ENCODE measurements at regions not wholly inside any gene's neighbourhood (a gene's known extent, or its start where the extent isn't known, plus 50 kb on each side); places are given as distances from the start of the nearest gene placed in this dataset.

DNA sequence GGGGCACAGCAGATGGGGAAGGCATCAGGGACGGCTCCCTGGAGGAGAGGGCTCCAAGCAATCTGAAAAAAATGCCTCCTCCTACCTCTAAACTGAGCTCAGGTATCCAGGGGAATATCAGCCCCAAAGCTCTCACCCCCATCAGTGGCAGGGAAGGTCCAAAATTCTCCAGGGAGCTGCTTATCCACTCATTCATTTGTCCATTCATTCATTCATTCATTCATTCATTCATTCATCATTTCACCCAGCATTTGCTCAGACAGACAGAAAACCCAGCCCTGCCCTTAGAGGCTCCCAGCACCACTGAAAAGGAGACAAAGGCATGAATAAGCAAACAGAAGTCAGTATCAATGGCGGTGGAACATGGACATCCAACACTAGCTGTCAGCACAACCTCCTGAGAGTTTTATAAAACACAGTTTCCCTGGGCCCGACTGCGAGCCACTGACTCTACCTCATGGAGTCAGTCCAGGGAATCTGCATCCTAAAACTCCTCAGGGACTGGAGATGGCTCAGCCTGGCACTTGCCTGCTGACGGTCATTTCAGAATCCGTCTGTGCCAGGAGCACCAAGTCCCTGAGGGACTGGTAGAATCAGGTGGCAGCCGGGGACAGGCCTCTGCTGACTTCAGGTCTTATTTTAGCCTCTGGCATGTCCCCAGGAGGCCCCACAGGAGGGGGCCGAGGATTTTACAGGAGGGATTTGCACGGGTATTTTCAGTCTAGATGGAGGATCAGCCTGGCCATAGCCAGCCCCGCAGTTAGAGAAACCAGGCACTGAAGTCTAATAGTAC lies 164.6 kb downstream of the MN1 start:
- no peak for DNase-seq

DNA sequence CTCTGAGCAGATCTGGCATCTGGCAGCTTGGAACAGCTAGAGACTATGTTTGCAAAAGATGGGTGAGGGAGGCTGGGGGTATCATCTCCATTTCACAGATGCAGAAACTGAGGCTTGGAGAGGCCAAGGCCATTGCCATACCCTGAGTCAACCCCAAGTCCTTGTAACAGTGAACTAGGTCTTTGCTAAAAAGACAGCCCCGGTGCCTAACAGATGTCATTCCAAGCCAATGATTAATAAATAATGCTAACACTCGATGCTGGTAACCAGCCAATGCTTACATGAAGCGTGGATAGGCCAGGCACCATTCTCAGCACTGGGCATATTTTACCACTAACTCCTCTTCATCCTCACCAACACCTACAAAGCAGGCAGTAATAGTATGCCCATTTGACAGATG lies 164.0 kb downstream of the MN1 start:
- DNase-seq: no peak

DNA sequence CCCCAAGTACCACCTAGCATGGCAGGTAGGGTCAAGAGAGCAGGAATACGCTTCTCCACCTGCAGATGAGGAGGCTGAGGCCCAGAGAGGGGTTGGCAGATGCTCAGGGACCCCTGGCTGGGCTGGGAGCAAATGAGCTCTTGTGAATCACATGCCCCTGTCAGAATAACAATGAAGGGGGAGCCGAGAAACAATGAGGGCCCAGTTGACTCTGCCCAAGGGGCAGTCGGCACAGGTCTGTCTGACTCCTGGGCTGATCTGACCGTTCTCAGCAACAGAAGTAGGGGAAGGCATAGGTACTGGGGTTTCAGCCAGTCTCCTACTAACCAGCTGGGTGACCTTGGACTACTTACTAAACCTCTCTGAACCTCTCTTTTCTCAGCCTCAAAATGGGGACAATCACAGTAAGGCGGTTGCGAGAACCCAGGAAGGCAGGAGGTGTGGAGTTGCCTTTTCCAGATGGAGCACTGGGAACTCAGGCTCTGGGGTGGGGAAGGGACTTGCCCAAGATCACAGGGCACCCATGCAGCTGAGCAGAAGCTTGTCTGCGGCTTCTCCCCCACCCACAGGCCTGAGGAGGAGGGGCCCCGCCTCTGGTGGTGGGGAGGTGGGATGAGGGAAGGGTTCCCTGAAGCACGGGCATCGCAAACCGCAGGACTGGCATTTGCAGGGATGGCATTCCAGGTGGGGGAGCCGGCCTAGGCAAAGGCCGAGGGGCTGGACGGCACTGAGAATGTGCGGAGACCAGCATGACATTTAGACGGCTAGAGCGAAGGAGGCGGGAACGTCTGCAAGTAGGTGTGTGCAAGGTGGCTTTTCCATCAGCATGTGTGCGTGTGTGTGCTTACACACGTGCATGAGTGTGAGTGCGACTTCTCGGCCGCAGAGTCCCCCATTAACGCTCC lies 163.0 kb downstream of the MN1 start:
- DNase-seq: no peak

DNA sequence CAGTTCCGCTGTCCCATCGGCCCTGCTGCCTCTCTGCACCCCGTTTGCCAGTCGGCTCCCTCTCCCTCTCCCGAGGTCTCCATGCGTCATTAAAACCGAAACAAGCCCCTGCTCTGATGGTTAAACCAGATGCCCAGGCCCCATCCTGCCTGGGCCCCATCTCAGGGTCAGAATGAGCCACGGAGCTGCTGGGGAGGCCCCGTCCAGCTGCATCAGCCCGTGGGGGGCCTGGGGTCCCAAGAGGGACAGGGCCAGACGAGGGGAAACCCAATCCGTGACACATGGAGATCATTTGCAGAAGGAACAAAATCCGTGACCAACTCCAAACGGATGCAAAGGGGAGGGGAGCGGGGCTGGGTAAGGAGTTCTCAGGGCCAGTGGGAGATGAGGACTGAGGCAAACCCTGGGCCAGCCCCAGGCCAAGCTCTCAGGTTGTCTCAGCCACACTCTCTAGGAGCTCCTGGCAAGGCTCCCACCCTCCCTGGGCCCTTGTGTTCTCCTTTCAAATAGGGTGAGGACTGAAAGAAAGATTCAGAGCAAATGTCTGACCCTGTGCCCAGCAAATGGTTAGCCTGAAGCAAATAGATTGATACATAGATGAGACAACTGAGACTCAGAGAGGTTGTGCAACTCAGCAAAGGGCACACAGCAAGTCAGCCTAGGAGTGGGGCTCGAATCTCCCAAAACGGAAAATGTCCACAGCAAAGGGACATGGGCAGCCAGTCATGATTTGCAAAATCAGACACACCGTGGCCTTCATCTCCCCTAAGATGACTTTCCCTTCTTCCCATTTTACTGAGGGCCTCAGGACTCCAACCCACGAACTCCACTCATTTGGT lies 162.1 kb downstream of the MN1 start:
- no peak for DNase-seq

DNA sequence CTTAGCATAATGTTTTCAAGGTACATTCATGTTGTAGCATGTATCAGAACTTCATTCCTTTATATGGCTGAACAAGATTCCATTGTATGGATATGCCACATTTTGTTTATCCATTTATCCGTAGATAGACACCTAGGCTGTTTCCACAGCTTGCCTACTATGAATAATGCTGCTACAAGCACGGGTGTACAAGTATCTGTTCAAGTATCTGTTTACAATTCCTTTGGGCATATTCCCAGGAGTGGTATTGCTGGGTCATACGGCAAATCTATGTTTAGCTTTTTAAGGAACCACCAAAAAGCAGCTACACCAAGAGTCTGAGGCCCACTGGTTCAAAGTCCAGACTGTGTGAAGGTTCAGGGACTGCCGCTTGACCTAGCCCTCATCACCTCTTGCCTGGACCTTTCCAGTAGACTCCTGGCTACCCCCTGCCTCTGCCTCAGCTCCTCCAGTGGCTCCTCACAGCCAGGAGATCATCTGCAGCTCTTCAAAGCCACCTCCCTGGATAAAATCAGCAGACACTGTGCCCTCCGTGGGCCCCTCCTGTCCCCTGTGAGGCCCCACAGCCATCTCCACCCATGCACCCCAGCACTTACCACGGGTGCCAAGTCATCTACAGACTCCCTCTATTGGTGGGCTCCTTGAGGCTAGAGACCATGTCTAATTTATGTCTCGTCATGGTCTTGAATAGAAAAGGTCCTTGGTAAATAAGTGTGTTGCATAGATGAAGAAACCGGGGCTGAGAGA lies 160.3 kb downstream of the MN1 start:
- no peak for DNase-seq

DNA sequence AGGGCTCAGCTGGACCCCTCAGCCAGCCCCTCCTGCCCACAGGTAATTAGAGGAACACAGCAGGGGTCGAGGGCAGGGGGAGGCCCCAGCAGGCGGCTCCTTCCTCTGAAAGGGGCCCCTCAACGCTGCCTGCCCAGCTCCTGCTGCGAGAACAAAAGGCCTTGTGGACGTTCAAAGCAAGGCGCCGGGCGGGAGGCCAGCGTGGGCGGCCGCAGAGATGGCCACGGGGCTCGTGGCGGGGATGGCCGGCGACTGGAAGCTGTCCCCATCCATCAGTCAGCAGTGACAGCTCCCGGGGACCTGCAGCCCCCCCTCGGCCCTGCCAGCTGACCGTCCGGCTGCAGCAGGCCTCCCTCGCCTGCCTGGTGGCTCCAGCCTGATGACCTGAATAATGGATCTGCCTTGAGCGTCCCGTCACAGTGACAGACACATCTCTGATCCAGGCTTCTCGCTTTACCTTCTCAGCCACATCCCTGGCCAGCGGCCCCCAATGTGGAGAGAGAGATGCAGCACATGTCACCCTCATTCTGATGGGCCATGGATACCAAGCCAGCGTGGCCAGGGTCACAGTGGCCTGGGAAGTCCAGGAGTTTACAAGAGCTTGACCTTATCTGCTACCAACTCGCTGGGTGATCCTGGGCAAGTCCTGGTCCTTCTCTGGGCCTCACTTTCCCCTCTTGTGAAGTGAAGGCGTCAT lies 159.3 kb downstream of the MN1 start:
- DNase-seq: no peak

DNA sequence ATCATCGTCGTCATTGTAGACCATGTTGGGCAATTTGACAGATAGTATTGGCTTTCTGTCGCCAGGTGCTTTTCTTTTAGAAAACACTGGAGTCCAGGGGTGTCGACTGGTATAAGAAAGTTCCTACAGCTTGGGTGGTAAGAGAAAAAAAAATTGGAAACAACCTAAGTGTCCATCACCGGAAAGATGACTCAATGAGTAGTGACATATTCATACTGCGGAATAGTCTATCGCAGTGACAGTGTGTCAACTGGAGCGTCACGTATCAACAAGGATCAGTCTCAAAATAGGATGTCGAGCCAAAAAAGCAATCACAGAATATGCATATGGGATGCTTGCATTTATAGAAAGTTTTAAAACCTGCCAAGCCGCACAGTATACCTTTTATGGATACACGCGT lies 157.6 kb downstream of the MN1 start:
- DNase-seq: no peak

DNA sequence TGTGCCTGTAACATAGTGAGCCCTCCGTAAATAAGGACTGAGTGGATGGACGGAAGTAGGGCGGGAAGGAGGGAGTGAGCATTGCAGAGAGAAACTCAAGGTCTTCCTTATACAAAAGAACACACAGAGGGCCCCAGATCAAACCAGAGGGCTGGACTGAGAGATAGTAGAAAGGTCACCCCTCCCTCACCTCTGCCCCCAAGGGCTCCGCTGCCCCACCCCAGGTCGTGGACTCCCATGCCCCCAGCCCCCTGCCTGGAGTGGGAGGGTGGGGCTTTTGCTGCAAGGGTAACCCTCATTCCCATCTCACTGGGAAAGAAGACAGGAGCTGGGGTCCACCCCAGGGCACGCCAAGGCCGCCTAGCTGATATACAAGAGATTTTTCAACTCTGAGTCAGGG lies 157.0 kb downstream of the MN1 start:
- no peak for DNase-seq

DNA sequence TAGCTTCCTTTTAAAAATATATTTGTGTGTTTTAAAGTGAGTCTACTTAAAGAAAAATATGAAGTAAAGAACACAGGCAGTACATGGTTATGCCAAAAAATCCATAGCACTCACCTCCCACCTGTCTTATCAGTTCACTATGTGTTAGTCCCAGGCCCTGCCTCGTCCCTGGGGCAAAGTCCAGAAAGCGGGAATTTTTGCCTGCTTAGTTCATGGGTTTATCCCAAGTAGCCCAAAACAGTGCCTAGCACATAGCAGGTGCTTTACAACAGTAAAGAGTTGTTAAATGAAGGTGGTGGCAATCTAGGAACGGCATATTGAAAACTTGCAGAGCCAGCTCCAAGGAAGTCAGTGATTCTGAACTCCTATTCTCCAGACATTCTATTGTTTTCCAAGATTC lies 154.0 kb downstream of the MN1 start:
- DNase-seq: no peak

DNA sequence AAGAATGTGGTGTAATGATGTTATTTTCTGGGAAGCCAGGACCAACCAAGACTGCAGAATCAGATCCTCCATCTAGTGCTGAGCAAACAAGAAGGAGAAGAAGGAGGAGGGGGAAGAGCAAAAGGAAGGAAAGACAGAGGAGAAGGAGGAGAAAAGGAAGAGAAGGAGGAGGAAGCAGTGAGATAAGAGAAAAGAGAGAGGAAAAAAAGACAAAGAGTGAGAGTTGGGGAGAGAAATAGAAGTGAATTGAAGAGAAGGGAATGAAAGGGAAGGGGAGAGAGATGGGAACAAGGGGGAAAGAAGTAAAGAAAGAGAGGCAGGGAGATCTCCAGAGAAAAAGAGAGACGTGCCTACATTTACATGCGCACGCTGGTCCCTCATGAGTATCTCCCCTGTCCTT lies 153.5 kb downstream of the MN1 start:
- no peak for DNase-seq

DNA sequence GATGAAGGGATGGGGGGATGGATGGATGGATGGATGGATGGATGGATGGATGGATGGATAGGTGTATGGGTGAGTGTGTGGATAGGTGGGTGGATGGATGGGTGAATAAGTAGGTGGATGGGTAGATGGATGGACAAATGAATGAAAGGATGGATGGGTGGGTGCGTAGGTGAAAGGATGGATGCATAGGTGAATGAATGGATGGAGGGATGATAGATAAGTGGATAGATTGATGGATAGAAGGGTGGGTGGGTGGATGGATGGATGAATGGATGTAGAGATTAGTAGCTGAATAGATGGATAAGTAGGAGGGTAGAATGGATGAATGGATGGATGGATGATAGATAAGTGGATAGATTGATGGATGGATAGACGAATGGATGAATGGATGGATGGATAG lies 152.7 kb downstream of the MN1 start:
- no peak for DNase-seq

DNA sequence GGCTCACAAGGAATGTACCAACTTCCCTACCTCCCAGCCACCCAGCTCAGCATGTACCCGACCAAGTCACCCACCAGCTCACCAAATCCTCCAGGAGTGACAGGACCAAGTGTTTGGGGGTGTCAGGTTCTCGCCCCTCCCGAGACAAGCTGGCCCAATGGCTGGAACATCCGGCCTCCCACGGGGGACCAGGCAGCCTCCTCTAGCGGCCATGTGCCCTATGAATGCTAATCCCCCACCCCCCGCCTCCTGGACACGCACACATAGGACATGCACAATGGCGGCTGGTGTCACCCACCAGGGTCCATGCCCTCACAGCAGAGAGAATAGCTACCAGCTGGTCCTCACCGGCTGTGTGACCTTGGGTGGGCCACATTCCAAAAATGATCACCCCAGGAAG lies 151.0 kb downstream of the MN1 start:
- DNase-seq: no peak

DNA sequence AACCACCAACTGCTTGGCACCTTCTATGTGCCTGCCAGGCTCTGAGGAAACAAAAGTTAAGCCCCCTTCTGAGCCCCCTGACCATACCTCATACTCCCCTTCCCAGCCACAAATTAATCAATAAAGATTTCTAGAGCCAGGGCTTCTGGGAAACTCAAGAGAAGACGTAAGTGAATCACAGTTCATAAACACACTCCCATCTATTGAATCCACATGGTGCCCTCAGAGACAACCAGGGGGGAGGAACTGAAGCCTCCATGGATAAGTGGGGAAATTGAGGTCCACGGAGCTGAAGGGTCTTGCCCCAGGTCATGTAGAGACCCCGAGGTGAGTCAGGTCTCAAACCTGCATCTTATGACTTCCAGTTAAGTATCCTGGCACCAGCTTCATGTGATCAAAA lies 150.6 kb downstream of the MN1 start:
- DNase-seq: no peak

DNA sequence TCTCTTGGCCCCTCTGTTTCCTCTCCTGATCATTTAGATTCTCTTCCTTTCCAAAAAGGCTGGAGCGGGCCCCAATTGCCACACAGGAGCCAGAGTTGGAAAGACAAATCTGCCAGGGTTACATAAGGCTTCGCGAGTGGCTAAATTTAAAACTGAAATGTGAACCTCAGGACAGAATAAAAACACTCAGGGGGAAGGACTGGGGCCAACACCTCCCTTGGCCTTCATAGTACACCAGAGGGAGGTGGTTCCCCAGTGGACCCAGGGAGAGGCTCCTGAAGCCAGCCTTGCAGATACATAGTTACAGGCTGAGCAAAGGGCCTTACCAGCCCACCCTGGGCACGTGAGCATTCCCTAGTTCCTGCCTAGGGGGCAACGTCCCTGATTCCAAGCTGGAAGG lies 150.1 kb downstream of the MN1 start:
- DNase-seq: no peak

DNA sequence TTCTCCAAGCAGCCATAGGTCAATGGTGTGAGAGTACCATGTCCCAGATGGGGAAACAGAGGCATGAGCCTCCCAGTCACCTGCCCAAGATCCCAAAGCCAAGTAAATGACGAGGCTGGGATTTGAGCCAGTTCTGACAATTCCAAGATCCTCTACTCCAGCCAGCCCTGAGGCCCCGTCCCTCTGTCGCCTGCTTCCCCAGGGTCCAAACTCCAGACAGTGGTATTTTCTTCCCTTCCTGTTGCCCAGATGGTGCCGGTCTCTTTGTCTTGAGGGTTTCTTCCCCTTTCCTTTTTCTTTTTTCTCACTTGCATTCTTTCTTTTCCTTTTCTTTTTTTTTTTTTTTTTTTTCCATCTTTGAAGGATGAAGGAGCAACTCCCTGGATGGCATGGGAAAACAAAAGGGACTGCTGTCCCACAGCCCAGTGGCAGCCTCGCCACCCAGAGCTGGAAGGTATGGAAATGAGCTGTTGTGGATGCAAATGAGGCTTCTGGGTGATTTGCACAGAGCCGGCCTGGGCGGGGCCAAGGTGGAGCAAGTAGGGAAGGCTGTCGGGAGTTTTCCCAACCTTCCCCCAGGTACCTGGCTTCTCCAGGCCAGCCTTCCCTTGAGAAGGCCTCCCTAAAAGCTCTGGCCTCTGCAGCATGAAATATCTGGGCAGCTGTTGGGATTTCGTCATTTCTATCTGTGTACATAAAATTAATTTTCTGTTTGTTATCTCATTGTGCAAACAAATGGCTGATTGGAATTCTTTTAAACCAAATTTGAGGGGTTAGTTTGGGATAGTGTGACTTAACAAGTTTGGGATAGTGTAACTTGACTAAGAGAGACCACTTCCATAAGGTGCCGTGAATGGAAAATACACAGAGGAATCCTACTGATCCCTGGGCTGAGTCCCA lies 146.8 kb downstream of the MN1 start:
- no peak for DNase-seq

DNA sequence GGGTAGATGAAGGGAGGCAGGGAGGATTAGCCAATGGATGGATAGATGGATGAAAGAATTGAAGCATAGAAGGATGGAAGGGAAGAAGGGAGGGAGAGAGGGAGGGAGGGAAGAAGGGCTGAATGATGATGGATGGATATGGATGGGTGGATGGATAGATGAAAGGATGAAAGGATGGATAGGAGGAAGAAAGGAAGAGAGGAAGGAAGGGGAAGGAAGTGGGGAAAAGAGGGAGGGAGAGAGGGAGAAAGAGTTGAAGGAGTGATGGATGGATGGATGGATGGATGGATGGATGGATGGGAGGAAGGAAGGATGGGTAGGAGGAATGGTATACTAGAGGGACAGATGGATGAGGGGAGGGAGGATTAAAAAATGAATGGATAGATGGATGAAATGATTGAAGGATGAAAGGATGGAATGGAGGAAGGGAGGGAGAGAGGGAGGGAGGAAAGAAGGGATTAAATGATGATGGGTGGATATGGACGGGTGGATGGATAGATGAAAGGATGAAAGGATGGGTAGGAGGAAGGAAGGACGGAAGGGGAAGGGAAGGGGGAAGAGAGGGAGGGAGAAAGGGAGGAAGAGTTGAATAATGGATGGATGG lies 145.9 kb downstream of the MN1 start:
- no peak for DNase-seq

DNA sequence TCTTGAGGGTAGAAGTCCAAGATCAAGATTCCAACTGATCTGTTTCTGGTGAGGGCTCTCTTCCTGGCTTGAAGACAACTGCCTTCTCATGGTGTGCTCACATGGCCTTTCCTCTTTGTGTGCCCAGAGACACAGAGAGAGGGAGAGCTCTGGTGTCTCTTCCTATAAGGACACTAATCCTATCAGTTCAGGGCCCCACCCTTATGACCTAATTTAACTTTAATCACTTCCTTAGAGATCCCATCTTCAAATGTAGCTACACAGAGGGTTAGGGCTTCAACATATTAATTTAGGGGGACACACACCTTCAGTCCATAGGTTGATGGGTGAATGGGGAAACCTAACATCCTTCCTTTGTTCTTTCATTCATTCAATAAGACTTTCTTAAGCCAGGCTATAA lies 144.6 kb downstream of the MN1 start:
- DNase-seq: no peak

DNA sequence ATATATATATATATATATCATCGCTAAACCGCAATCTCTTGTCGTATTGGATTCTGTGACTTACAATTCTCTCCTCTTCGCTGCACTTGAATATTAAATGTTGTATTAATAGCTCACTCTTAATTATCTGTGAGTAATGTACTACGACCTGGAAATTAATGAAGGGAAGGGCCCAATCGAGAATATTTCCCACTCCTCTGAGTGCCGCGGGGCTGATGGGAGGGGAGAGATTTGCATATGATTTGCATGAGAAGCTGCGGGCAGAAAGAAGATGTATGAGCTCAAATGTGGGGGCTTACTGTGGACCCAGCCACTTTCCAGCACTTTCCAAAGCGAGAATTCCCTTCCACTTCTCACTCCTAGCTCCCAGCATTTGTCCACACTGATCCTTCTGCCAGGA lies 141.2 kb downstream of the MN1 start:
- no peak for DNase-seq

DNA sequence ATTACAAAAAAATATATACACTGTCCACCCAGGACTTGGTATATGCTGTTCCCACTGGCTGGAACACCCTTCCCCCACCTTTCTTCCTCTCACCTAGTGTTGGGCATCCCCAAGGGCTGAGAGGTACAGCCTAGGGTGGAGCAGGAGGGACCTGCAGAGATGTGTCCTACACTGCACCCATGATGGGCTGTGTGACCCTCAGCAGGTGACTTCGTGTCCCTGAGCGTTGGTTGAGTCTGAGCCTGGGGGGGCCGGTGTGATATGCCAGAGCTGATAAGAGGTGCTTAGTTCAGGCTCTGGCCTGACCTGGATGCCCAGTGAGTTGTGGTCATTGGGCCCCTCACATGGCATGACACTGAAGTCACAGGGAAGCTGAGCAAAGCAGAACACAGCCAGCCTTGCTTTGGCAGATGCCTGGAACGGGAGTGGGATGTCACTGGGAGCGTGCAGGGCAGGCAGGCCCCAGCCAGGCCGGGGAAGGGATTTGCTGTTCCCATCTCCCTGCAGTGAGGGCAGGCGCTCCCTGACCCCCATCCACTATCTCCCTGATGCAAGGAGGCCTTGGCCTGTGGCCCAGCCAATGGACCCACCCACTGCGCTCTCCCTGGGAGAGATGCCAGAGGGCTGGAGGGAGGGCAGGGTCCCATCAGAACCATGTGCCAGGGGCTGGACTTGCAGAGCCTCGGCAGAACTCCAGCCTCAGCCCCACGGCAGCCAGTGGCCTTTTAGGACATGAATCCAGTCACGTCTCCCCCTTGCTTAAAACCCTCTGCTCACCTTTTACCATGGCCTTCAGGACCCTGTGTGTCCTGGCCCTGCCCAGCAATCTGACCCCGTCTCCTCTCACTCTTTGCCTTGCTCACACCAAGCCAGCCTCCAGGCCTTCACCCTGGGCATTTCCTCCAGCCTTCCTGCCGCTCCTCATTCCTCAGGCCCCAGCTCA lies 138.9 kb downstream of the MN1 start:
- DNase-seq: no peak
